Islet of Langerhans (tissue), 1 donor: ENCODE measurements at regions not wholly inside any gene's neighbourhood (a gene's known extent, or its start where the extent isn't known, plus 50 kb on each side); places are given as distances from the start of the nearest gene placed in this dataset.
A peak's percentile ranks its signal among the peaks of the same experiment; 100 is the strongest.
"Not testable (repeated sequence)": the region's sequence is repeated elsewhere in the genome, so short reads cannot be mapped to it uniquely, and the experiment has no call there.

Experiments used
- FAIRE-seq: peaks from one replicate; lab custom pipeline; 2011; peaks lifted over from hg19 to GRCh38; lab: Jason Lieb, UNC

- FAIRE-seq: no peak
Measured at GRCh38 chr11:60592601-60593000, 77.4 kb downstream of the MS4A13 start.

GRCh38 chr11:60594998-60595642 is 79.9 kb downstream of the MS4A13 start:
- FAIRE-seq: no peak

GRCh38 chr11:60607483-60607882 is 91.9 kb upstream of the MS4A8 start:
- no peak for FAIRE-seq

GRCh38 chr11:60609632-60610031 is 89.8 kb upstream of the MS4A8 start:
- FAIRE-seq: no peak

GRCh38 chr11:60610702-60611101 is 88.7 kb upstream of the MS4A8 start:
- FAIRE-seq: no peak

- FAIRE-seq: no peak
Measured at GRCh38 chr11:60615497-60615896, 83.9 kb upstream of the MS4A8 start.

GRCh38 chr11:60621940-60622339 is 77.5 kb upstream of the MS4A8 start:
- FAIRE-seq: not testable (repeated sequence)

GRCh38 chr11:60622776-60623175 is 76.6 kb upstream of the MS4A8 start:
- not testable (repeated sequence) for FAIRE-seq

- peak; percentile 27 for FAIRE-seq
Measured at GRCh38 chr11:60625262-60625661, 74.2 kb upstream of the MS4A8 start.

- FAIRE-seq: no peak
Measured at GRCh38 chr11:60629399-60629798, 70.0 kb upstream of the MS4A8 start.

- FAIRE-seq: no peak
Measured at GRCh38 chr11:60631944-60632343, 67.5 kb upstream of the MS4A8 start.

- no peak for FAIRE-seq
Measured at GRCh38 chr11:60633645-60634044, 65.8 kb upstream of the MS4A8 start.

- no peak for FAIRE-seq
Measured at GRCh38 chr11:60634126-60634525, 65.3 kb upstream of the MS4A8 start.

- no peak for FAIRE-seq
Measured at GRCh38 chr11:60641940-60642339, 57.5 kb upstream of the MS4A8 start.

GRCh38 chr11:60647087-60647486 is 52.3 kb upstream of the MS4A8 start:
- no peak for FAIRE-seq
